Lower lobe of right lung (tissue), 2 donors: ENCODE measurements at regions not wholly inside any gene's neighbourhood (a gene's known extent, or its start where the extent isn't known, plus 50 kb on each side); places are given as distances from the start of the nearest gene placed in this dataset.
"Not testable (repeated sequence)": the region's sequence is repeated elsewhere in the genome, so short reads cannot be mapped to it uniquely, and the experiment has no call there.

Experiments used
- ATAC-seq, 2 donors: fragments of 200-7000 bp; cut with Tn5 transposase; one replicate each; pipeline ENCODE4 v1.9.1; 2020 to 2022; ENCODE audit warnings: mild to moderate bottlenecking in 2 of 2, moderate library complexity in 2 of 2
- DNase-seq: peaks from one replicate; pipeline ENCODE4 v3.0.0-alpha.2; 2020
- H3K27ac ChIP-seq: fragments of 200-600 bp; one replicate; pipeline ENCODE4 v1.8.0; 2022
- H3K27me3 ChIP-seq: fragments of 200-600 bp; one replicate; pipeline ENCODE4 v1.8.0; 2022; ENCODE audit warnings: low read depth
- H3K36me3 ChIP-seq: fragments of 200-600 bp; one replicate; pipeline ENCODE4 v1.8.0; 2022; ENCODE audit warnings: mild to moderate bottlenecking
- H3K4me1 ChIP-seq: fragments of 200-600 bp; one replicate; pipeline ENCODE4 v1.8.0; 2022
- H3K4me3 ChIP-seq: fragments of 200-600 bp; one replicate; pipeline ENCODE4 v1.8.0; 2022; ENCODE audit warnings: mild to moderate bottlenecking
- H3K9me3 ChIP-seq: fragments of 200-600 bp; one replicate; pipeline ENCODE4 v1.8.0; 2022
- intact Hi-C: fragments of 100-400 bp; cut with DNase I; formaldehyde crosslinking; loops from one replicate; pipeline ENCODE4 v1.11.0; 2022
- TF ChIP-seq, protein P1 (sequence below): fragments of 200-600 bp; IDR thresholded peaks from one replicate; pipeline ENCODE4 v1.8.0; 2022; ENCODE audit warnings: antibody characterized with exemption, mild to moderate bottlenecking
- donor health status: DM: no; HTN: yes; CAD: no; lungs with severe emphysema.

DNA sequence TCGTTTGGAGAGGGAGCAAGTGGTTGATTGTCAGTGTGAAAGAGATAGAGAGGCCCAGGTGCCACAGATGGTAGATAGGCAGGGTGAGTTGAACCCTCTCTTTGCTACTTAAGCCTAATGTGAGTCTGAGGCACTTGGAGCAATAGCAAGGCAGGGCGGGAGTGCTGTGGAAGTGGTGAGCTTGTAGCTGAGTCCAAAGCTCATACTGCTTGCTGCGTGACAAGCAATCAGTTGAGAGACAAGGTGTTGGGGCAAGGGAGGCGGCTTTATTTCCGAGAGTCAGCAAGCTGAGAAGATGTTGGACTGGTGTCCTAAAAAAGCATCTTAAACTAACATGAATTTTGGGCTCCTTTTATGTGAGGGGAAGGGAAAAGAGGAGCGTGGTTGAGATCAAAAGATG is 112.9 kb upstream of the ZKSCAN2 start:
- DNase-seq (no peak), ATAC-seq (no peak)
- TF ChIP-seq, protein P1, sequence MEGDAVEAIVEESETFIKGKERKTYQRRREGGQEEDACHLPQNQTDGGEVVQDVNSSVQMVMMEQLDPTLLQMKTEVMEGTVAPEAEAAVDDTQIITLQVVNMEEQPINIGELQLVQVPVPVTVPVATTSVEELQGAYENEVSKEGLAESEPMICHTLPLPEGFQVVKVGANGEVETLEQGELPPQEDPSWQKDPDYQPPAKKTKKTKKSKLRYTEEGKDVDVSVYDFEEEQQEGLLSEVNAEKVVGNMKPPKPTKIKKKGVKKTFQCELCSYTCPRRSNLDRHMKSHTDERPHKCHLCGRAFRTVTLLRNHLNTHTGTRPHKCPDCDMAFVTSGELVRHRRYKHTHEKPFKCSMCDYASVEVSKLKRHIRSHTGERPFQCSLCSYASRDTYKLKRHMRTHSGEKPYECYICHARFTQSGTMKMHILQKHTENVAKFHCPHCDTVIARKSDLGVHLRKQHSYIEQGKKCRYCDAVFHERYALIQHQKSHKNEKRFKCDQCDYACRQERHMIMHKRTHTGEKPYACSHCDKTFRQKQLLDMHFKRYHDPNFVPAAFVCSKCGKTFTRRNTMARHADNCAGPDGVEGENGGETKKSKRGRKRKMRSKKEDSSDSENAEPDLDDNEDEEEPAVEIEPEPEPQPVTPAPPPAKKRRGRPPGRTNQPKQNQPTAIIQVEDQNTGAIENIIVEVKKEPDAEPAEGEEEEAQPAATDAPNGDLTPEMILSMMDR: no peak
- H3K4me3 ChIP-seq: no peak overlapping the region
- H3K9me3 ChIP-seq: no peaks in the 10 kb centered on the region
- H3K36me3 ChIP-seq: no peaks in the 10 kb centered on the region
- H3K27ac ChIP-seq: no peak overlapping the region
- H3K27me3 ChIP-seq: no peaks in the 10 kb centered on the region
- H3K4me1 ChIP-seq: no peaks in the 10 kb centered on the region
- intact Hi-C loops: no loop called here

DNA sequence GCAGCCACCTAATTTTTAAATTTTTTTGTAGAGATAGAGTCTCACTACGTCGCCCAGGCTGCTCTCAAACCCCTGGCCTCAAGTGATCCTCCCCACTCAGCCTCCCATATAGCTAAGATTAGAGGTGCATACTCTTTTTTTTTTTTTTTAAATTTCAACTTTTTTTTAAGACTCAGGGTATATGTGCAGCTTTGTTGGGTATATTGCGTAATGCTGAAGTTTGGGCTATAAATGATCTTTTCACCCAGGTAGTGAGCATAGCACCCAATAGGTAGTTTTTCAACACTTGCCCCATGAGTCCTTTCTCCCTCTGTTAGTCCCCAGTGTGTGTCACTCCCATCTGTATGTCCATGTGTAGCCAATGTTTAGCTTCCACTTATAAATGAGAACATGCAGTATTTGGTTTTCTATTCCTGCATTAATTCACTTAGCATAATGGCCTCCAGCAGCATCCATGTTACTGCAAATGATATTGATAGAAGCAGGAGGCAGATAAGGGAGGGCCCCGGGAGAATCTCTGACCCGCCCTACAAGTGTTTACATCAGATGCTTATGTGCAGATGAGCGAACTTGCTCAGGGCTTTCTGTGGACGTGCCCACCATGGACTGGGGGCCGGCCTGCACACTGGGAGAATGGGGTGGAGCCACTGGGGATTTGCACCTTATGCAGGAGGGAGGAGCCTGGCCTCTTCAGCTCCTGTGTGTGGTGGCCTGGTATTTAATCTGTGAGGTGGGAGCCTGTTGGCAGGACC is 110.3 kb upstream of the ZKSCAN2 start:
- no peak overlapping the region for H3K27ac ChIP-seq
- no peaks in the 10 kb centered on the region for H3K27me3 ChIP-seq
- H3K4me3 ChIP-seq: no peak overlapping the region
- no peaks in the 10 kb centered on the region for H3K36me3 ChIP-seq
- intact Hi-C loops: no loop called here
- no peak for DNase-seq
- no peaks in the 10 kb centered on the region for H3K9me3 ChIP-seq
- no peak for ATAC-seq
- TF ChIP-seq, protein P1: no peak
- no peaks in the 10 kb centered on the region for H3K4me1 ChIP-seq

GRCh38 chr16:25366078-25366477 is 108.4 kb upstream of the ZKSCAN2 start:
- DNase-seq (no peak), ATAC-seq (no peak)
- Histone ChIP-seq H3K4me1 (no peaks in the 10 kb centered on the region), H3K9me3 (no peaks in the 10 kb centered on the region), H3K27me3 (no peaks in the 10 kb centered on the region), H3K36me3 (no peaks in the 10 kb centered on the region), H3K4me3 (no peak overlapping the region), H3K27ac (no peak overlapping the region)
- TF ChIP-seq, protein P1: no peak
- intact Hi-C loops: no loop called here

DNA sequence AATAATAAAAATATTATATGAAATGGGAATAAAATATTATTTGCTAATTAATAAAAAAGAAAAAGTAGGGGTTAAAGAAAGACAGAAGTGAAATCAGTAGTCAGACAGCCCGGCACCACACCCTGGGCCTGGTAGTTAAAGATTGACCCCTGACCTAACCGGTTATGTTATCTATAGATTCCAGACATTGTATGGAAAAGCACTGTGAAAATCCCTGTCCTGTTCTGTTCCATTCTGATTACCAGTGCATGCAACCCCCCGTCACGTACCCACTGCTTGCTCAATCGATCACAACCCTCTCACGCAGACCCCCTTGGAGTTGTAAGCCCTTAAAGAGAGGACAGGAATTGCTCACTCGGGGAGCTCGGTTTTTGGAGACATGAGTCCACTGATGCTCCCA is 101.9 kb upstream of the ZKSCAN2 start:
- H3K4me3 ChIP-seq, H3K4me1 ChIP-seq, ATAC-seq, H3K27ac ChIP-seq, H3K36me3 ChIP-seq, DNase-seq, H3K9me3 ChIP-seq, intact Hi-C loops, H3K27me3 ChIP-seq: not testable (repeated sequence)

GRCh38 chr16:25344006-25344405 is 86.4 kb upstream of the ZKSCAN2 start:
- Histone ChIP-seq H3K27ac (no peak overlapping the region), H3K4me1 (no peaks in the 10 kb centered on the region), H3K27me3 (no peaks in the 10 kb centered on the region), H3K4me3 (no peak overlapping the region), H3K36me3 (no peaks in the 10 kb centered on the region), H3K9me3 (no peaks in the 10 kb centered on the region)
- no peak for ATAC-seq
- intact Hi-C loops: no loop called here
- DNase-seq: no peak
- TF ChIP-seq, protein P1: no peak

GRCh38 chr16:25340973-25341372 is 83.3 kb upstream of the ZKSCAN2 start:
- Histone ChIP-seq H3K4me3 (no peak overlapping the region), H3K4me1 (no peaks in the 10 kb centered on the region), H3K27me3 (no peaks in the 10 kb centered on the region), H3K27ac (no peak overlapping the region), H3K9me3 (no peaks in the 10 kb centered on the region), H3K36me3 (no peaks in the 10 kb centered on the region)
- TF ChIP-seq, protein P1: no peak
- DNase-seq: no peak
- ATAC-seq: no peak
- intact Hi-C loops: no loop called here
